ENCODE measurements at regions not wholly inside any gene's neighbourhood (a gene's known extent, or its start where the extent isn't known, plus 50 kb on each side); places are given as distances from the start of the nearest gene placed in this dataset.

- no peak for DNase-seq (ENCODE audit: low spot score)
These were observed 115.0 kb downstream of the BTG1 start for GRCh38 chr12:92030618-92031017.

GRCh38 chr12:92029902-92030586 is 115.6 kb downstream of the BTG1 start:
- DNase-seq (ENCODE audit: low spot score): no peak

DNA sequence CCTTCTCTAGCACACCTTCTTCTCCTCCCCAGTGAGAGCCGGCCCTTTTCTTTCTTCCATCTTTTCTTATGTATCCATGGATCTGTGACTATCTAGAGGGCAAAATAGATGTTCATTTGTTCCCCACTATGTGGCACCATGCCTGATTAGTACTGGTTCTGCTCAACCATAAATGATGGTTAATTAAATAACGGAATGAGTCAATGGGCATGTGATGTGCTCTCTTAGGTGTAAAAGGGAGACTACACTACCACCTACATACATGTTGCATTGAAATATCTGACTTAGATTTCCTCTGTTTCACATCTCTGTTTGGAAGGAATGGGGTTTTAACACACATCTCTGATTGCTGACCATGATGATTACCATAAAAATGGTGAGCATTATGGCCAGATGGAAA is 116.5 kb downstream of the BTG1 start:
- no peak for DNase-seq (ENCODE audit: low spot score)

- no peak for DNase-seq (ENCODE audit: low spot score)
These were observed 117.3 kb downstream of the BTG1 start for GRCh38 chr12:92028441-92028709.

- DNase-seq (ENCODE audit: low spot score): no peak
These were observed 117.8 kb downstream of the BTG1 start for GRCh38 chr12:92027701-92028440.

GRCh38 chr12:92027243-92027642 is 118.4 kb downstream of the BTG1 start:
- DNase-seq (ENCODE audit: low spot score): no peak

DNA sequence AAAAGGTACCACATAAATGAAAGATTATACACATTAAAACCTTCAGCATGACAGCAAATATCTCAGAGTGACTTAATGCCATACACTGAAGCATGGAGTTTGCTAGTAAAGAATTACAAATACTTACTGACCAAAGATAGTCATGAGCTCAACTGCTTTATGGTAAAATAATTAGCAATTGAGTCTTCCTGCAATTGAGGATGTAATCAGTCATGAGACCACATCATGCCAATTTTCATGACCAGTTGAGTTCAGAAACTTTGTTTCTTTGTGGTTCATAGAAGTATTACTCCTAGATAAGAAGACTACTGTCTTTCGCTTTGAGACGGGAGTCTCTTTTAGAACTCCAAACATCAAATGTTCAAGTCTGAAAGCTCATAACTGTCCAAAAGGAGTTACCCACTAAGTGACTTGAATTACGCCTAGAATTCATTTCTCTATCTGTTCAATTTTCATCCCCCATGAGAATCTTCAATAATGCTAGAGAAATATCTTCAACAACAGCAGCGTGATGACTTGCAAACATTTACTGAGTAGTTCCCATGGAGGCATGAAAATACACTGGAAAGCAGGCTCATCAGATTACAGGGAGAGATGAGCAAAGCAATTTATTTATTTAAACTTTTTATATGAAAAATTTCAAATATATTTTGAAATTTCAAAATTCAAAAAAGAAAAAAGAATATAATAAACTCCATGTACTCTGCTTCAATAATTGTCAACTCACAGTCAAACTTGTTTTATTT is 120.0 kb downstream of the BTG1 start:
- DNase-seq (ENCODE audit: low spot score): no peak

- DNase-seq (ENCODE audit: low spot score): no peak
These were observed 123.6 kb downstream of the BTG1 start for GRCh38 chr12:92022093-92022492.

- DNase-seq (ENCODE audit: low spot score): no peak
These were observed 124.0 kb downstream of the BTG1 start for GRCh38 chr12:92021666-92022035.

DNA sequence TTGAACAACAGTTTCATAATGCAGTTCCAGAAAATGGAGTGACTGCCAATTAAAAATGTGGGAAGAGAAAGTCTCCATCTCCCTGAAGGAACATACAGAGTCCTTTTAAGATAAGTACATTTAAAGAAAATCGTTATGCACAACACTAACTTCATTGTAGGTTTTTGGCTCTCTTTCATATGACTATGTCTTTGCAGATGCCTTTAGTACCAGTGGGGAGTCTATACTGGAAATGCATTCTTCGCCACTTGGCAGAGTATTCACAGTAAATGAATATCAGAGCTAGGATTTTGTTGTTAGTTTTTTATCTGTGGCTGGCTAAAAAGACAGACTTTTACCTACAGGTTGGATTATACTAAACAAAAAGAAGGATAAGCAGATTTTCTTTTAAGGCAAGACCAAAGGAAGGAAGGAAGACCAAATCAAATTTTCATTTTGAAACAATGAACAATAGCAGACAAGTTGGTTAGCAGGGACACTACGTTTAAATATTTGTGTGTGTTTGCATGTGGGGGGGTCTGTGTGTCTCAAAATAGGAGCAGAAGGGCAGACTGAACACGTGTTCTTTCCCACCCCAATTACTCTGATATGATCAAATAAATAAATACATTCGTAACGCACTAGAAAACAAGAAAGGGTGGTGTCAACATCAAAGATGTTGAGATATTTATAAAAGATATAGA is 124.5 kb downstream of the BTG1 start:
- no peak for DNase-seq (ENCODE audit: low spot score)

DNA sequence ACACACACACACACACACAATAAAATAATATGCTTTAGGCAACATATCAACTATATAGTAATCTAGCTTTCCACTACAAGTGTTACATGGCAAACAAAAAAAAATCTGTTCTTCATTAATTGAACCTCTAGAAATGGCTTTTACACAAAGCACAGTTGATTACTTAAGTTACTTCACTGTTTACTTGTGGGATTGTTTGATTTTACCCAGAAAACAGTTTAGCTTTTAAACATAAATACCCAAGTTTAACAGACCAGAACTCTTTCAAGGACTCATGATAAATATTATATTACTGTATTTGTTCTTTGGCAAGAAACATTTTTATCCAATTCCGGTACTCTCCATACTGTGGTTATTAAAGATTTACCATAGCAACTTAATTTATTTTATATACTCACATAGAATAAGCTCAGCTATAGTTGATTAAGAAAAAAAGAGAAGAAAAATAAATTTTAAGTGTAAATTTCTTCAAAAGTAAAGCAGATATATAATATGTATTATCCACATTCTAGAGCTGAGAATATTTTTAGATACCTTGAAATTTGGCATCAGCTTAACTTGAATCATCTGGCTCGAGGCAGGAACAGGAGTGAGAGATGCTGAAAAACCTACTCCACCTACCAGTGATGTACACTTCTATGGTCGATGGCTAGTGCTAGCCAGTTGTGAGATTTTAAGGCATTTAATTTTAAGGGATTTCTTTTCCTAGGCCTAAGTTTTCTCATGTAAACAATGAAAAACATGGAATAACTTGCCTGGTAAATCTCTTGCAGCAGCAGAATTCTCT is 126.0 kb downstream of the BTG1 start:
- no peak for DNase-seq (ENCODE audit: low spot score)

GRCh38 chr12:92012691-92013090 is 133.0 kb downstream of the BTG1 start:
- DNase-seq (ENCODE audit: low spot score): no peak

- DNase-seq (ENCODE audit: low spot score): no peak
These were observed 134.6 kb downstream of the BTG1 start for GRCh38 chr12:92010853-92011701.

GRCh38 chr12:92010368-92010767 is 135.3 kb downstream of the BTG1 start:
- no peak for DNase-seq (ENCODE audit: low spot score)

DNA sequence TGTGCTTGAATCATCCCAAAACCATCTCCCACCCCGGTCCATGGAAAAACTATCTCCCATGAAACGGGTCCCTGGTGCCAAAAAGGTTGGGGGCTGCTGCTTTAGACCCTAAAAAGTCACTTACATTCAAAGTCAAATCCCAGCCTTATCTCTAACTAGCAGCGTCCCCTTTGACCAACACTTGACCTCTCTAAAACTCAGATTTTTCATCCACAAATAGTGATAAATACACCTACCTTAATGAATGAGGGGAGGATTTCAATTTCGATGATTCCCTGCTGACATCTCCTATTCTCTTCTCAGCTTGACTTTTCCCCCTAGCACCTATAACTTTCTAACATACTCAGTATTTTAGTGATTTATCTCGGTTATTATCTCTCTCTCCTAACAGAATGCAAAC is 137.3 kb downstream of the BTG1 start:
- DNase-seq (ENCODE audit: low spot score): no peak

DNA sequence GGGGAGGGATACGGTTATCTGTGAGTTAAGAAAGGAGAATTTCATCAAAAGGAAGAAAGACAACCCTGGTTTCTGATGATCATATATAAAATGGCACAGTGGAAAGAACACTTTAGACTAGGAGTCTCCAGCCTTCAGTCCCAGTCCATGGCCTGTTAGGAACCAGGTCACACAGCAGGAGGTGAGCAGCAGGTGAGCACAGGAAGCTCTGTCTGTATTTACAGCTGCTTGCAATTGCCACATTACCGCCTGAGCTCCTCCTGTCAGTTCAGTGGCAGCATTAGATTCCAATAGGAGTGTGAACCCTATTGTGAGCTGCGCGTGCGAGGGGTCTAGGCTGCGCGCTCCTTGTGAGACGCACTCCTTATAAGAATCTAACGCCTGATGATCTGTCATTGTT is 137.9 kb downstream of the BTG1 start:
- no peak for DNase-seq (ENCODE audit: low spot score)

DNA sequence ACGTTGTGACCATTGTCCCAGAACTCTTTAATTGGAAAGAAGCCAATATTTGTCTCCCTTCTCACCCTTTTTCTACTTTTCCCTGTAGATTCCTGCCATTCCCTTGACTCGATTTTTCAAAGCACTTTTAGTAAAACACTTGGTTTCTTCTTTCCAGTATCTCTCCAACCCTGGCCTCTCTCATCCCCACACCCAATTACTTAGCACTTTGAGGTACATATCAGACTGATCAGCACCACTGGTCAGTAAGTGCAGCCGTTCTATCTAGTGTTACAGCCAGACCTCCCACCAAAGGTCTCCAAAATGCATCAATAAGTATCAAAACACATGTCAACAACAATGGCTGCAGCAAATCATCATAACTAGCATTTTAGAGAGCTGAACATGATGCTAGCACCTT is 141.9 kb downstream of the BTG1 start:
- no peak for DNase-seq (ENCODE audit: low spot score)

- no peak for DNase-seq (ENCODE audit: low spot score)
These were observed 142.8 kb downstream of the BTG1 start for GRCh38 chr12:92002673-92003382.

DNA sequence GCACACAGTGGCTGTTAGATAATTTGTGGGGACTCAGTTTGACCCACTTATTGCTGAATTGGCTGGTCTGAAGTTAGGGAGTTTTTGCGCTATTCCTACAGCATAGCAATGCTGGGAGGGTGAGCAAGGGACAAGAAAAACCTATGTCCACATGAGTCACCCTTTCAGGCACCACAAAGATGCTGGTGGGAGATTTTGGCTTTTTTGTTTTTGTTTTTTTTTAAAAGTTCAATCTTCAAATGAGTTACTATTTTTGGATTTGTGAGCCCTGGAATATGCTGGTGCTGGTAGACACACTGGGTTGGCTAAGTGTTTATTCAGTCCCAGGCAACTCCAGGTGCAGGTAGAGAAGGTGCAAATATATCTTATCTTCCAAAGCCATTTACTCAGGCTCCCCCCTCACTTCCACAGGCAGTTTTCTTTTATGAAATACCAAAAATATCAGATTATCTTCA is 143.4 kb downstream of the BTG1 start:
- DNase-seq (ENCODE audit: low spot score): no peak

- DNase-seq (ENCODE audit: low spot score): no peak
These were observed 145.0 kb downstream of the BTG1 start for GRCh38 chr12:92000597-92000996.

Measured in RKO (cell line).